ENCODE measurements at regions not wholly inside any gene's neighbourhood (a gene's known extent, or its start where the extent isn't known, plus 50 kb on each side); places are given as distances from the start of the nearest gene placed in this dataset.

- TF ChIP-seq SP4 (IDR thresholded peaks at IDR 0.05; ENCODE audit: low read length): no peak
- no peak for TF ChIP-seq TAF7 (optimal IDR thresholded peaks at IDR 0.05; ENCODE audit: borderline replicate concordance, low read depth, low read length)
Measured at GRCh38 chr1:214792527-214793186, 189.7 kb downstream of the CENPF start (continued).
